ENCODE measurements at regions not wholly inside any gene's neighbourhood (a gene's known extent, or its start where the extent isn't known, plus 50 kb on each side); places are given as distances from the start of the nearest gene placed in this dataset.

GRCh38 chr5:126311766-126312165 lies 111.4 kb upstream of the GRAMD2B start:
- H3K4me1 ChIP-seq (ENCODE audit: control insufficient read depth, low read depth, low read length): no peaks in the 10 kb centered on the region
- peaks cover 77% of the 10 kb centered on the region for H3K27me3 ChIP-seq (ENCODE audit: control insufficient read depth, insufficient read depth, low read length)
- H3K36me3 ChIP-seq (ENCODE audit: control insufficient read depth, low read depth, low read length): no peaks in the 10 kb centered on the region
- no peak overlapping the region for H3K4me3 ChIP-seq (ENCODE audit: low read length)
- no peak overlapping the region for H3K27ac ChIP-seq (ENCODE audit: low read length)
- no peak overlapping the region for H3K9ac ChIP-seq (ENCODE audit: low read length)
- no peaks in the 10 kb centered on the region for H3K9me3 ChIP-seq (ENCODE audit: control insufficient read depth, low read depth, low read length)

GRCh38 chr5:126315341-126315740 lies 107.9 kb upstream of the GRAMD2B start:
- Histone ChIP-seq H3K27me3 (ENCODE audit: control insufficient read depth, insufficient read depth, low read length) (peaks cover 44% of the 10 kb centered on the region), H3K9me3 (ENCODE audit: control insufficient read depth, low read depth, low read length) (no peaks in the 10 kb centered on the region), H3K27ac (ENCODE audit: low read length) (no peak overlapping the region), H3K4me3 (ENCODE audit: low read length) (no peak overlapping the region), H3K36me3 (ENCODE audit: control insufficient read depth, low read depth, low read length) (no peaks in the 10 kb centered on the region), H3K4me1 (ENCODE audit: control insufficient read depth, low read depth, low read length) (no peaks in the 10 kb centered on the region), H3K9ac (ENCODE audit: low read length) (no peak overlapping the region)

DNA sequence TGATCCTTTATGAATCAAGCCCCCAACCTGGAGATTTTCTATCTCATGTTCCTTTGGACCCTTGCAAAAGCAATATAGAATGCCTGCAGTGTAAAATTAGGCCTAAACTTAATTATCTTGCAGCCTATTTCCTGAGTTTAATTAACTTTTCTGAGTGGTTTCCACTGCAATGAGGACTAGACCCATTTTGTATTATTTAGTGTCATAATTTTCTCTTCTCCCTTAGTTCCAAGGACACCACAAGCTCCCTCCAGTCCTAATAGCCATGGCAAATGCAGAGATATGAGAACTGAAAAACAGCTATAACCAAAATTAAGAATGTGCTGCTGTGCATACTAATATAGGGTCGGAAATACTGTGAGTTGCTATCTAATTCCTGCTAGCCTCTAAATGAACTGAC lies 90.9 kb upstream of the GRAMD2B start:
- Histone ChIP-seq H3K4me3 (ENCODE audit: low read length) (no peak overlapping the region), H3K9ac (ENCODE audit: low read length) (no peak overlapping the region), H3K27me3 (ENCODE audit: control insufficient read depth, insufficient read depth, low read length) (no peaks in the 10 kb centered on the region), H3K4me1 (ENCODE audit: control insufficient read depth, low read depth, low read length) (no peaks in the 10 kb centered on the region), H3K9me3 (ENCODE audit: control insufficient read depth, low read depth, low read length) (no peaks in the 10 kb centered on the region), H3K27ac (ENCODE audit: low read length) (no peak overlapping the region), H3K36me3 (ENCODE audit: control insufficient read depth, low read depth, low read length) (no peaks in the 10 kb centered on the region)

GRCh38 chr5:126334760-126335159 lies 88.4 kb upstream of the GRAMD2B start:
- Histone ChIP-seq H3K4me1 (ENCODE audit: control insufficient read depth, low read depth, low read length) (no peaks in the 10 kb centered on the region), H3K9me3 (ENCODE audit: control insufficient read depth, low read depth, low read length) (no peaks in the 10 kb centered on the region), H3K27ac (ENCODE audit: low read length) (no peak overlapping the region), H3K27me3 (ENCODE audit: control insufficient read depth, insufficient read depth, low read length) (no peaks in the 10 kb centered on the region), H3K36me3 (ENCODE audit: control insufficient read depth, low read depth, low read length) (no peaks in the 10 kb centered on the region), H3K9ac (ENCODE audit: low read length) (no peak overlapping the region), H3K4me3 (ENCODE audit: low read length) (no peak overlapping the region)

DNA sequence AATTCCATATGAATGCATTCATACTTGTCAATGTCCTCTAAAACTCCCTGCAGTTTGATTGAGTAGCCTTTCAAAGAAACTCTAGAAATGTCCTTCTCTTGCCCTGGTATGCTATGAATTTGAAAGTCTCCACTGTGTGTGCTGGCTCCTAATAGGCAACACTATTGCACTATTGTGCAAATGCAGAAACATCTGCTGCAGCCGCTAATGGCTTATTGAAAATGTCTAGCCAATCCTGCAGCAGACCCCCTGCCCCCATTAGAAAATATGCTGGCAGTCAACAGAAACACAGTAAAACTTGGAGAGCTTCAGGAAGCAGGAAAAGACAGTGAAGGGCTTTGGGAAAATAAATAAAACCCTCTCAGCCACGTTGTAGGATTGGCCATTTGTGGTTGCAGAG lies 87.3 kb upstream of the GRAMD2B start:
- H3K9ac ChIP-seq (ENCODE audit: low read length): no peak overlapping the region
- H3K9me3 ChIP-seq (ENCODE audit: control insufficient read depth, low read depth, low read length): no peaks in the 10 kb centered on the region
- no peaks in the 10 kb centered on the region for H3K4me1 ChIP-seq (ENCODE audit: control insufficient read depth, low read depth, low read length)
- H3K4me3 ChIP-seq (ENCODE audit: low read length): no peak overlapping the region
- no peaks in the 10 kb centered on the region for H3K36me3 ChIP-seq (ENCODE audit: control insufficient read depth, low read depth, low read length)
- H3K27me3 ChIP-seq (ENCODE audit: control insufficient read depth, insufficient read depth, low read length): no peaks in the 10 kb centered on the region
- no peak overlapping the region for H3K27ac ChIP-seq (ENCODE audit: low read length)

- Histone ChIP-seq H3K27ac (ENCODE audit: low read length) (no peak overlapping the region), H3K9ac (ENCODE audit: low read length) (no peak overlapping the region), H3K4me1 (ENCODE audit: control insufficient read depth, low read depth, low read length) (no peaks in the 10 kb centered on the region), H3K4me3 (ENCODE audit: low read length) (no peak overlapping the region), H3K27me3 (ENCODE audit: control insufficient read depth, insufficient read depth, low read length) (no peaks in the 10 kb centered on the region), H3K9me3 (ENCODE audit: control insufficient read depth, low read depth, low read length) (no peaks in the 10 kb centered on the region), H3K36me3 (ENCODE audit: control insufficient read depth, low read depth, low read length) (no peaks in the 10 kb centered on the region)
Observed at GRCh38 chr5:126338635-126339034, 84.6 kb upstream of the GRAMD2B start.

DNA sequence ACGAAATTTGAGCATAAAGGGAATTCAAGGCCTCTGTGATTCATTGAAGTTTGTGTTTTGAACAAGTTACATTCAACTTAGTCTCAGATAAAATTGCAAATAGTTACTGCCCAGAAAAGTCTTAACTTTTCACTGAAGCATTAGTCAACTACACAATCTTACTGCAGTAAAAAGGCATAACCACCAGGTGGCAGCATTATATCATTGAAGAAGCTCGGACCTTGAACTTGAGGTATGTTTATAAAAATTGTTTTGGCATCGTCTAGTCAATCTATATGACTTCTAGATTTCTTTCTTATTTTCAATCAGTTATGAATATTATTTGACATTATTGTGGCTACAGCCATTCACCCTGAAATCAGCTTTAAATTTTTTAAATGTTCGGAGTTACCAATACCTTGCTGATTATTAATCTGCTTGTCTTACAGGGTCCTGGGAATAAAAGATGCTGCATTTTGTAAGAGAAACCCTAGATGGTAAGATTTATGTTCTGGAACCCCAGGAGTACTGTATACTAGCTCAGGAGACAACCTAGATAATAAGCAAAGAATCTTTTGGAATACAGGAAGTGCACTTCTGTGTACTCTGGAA lies 83.9 kb upstream of the GRAMD2B start:
- Histone ChIP-seq H3K4me3 (ENCODE audit: low read length) (no peak overlapping the region), H3K36me3 (ENCODE audit: control insufficient read depth, low read depth, low read length) (no peaks in the 10 kb centered on the region), H3K9me3 (ENCODE audit: control insufficient read depth, low read depth, low read length) (no peaks in the 10 kb centered on the region), H3K9ac (ENCODE audit: low read length) (no peak overlapping the region), H3K4me1 (ENCODE audit: control insufficient read depth, low read depth, low read length) (no peaks in the 10 kb centered on the region), H3K27ac (ENCODE audit: low read length) (no peak overlapping the region), H3K27me3 (ENCODE audit: control insufficient read depth, insufficient read depth, low read length) (no peaks in the 10 kb centered on the region)

- no peak overlapping the region for H3K4me3 ChIP-seq (ENCODE audit: low read length)
- H3K27ac ChIP-seq (ENCODE audit: low read length): no peak overlapping the region
- H3K36me3 ChIP-seq (ENCODE audit: control insufficient read depth, low read depth, low read length): no peaks in the 10 kb centered on the region
- no peaks in the 10 kb centered on the region for H3K9me3 ChIP-seq (ENCODE audit: control insufficient read depth, low read depth, low read length)
- no peak overlapping the region for H3K9ac ChIP-seq (ENCODE audit: low read length)
- H3K4me1 ChIP-seq (ENCODE audit: control insufficient read depth, low read depth, low read length): no peaks in the 10 kb centered on the region
- H3K27me3 ChIP-seq (ENCODE audit: control insufficient read depth, insufficient read depth, low read length): no peaks in the 10 kb centered on the region
Observed at GRCh38 chr5:126341906-126342630, 81.1 kb upstream of the GRAMD2B start.

DNA sequence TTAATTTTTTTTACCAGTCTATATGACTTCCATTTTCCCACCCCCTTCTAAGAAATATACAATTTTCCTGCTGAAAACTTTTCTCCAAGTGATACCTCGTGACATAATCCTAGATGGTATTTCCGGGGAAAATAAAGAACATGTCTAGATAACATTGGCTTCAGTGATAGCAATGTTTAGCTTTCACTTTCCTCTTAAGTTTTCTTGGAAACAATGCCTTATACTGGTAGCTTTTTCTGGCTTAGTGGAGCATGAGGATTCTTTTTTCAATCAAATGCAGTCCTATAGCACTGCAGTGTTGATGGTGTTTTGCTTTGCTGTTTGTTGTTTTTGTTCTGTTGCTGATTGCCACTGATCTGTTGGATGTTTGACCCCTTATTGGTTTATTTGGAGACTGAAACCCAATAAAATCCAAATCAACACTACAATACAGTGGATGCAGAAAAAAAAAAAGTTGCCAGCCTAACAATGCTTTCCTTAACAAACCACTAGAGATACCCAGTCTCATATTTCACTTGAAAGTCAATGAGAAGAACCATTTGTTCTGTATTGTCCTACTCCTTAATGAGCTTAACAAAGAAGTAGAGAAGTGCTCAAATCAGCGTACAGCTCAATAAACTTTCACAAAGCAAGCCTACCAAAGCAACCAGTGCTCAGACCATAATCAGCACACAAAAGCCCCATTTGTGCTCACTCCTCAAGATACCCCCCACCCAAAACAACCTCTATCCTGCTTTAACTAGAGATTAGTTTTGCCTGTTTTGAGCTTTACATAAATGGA lies 74.2 kb upstream of the GRAMD2B start:
- no peaks in the 10 kb centered on the region for H3K27me3 ChIP-seq (ENCODE audit: control insufficient read depth, insufficient read depth, low read length)
- H3K9ac ChIP-seq (ENCODE audit: low read length): no peak overlapping the region
- peaks cover 20% of the 10 kb centered on the region for H3K4me1 ChIP-seq (ENCODE audit: control insufficient read depth, low read depth, low read length)

GRCh38 chr5:126351153-126351552 lies 72.1 kb upstream of the GRAMD2B start:
- H3K9me3 ChIP-seq (ENCODE audit: control insufficient read depth, low read depth, low read length): no peaks in the 10 kb centered on the region
- H3K27me3 ChIP-seq (ENCODE audit: control insufficient read depth, insufficient read depth, low read length): no peaks in the 10 kb centered on the region
- H3K4me3 ChIP-seq (ENCODE audit: low read length): no peak overlapping the region
- H3K9ac ChIP-seq (ENCODE audit: low read length): no peak overlapping the region
- H3K36me3 ChIP-seq (ENCODE audit: control insufficient read depth, low read depth, low read length): no peaks in the 10 kb centered on the region
- H3K4me1 ChIP-seq (ENCODE audit: control insufficient read depth, low read depth, low read length): peaks cover 20% of the 10 kb centered on the region
- no peak overlapping the region for H3K27ac ChIP-seq (ENCODE audit: low read length)

More for the DNA sequence above, 74.2 kb upstream of the GRAMD2B start:
- peak overlapping the region; percentile 21 for H3K4me3 ChIP-seq (ENCODE audit: low read length)
- no peaks in the 10 kb centered on the region for H3K9me3 ChIP-seq (ENCODE audit: control insufficient read depth, low read depth, low read length)
- peak overlapping the region; percentile 4 for H3K27ac ChIP-seq (ENCODE audit: low read length)
- H3K36me3 ChIP-seq (ENCODE audit: control insufficient read depth, low read depth, low read length): no peaks in the 10 kb centered on the region

GRCh38 chr5:126354012-126354857 lies 69.0 kb upstream of the GRAMD2B start:
- Histone ChIP-seq H3K27me3 (ENCODE audit: control insufficient read depth, insufficient read depth, low read length) (no peaks in the 10 kb centered on the region), H3K36me3 (ENCODE audit: control insufficient read depth, low read depth, low read length) (no peaks in the 10 kb centered on the region), H3K4me3 (ENCODE audit: low read length) (no peak overlapping the region), H3K9me3 (ENCODE audit: control insufficient read depth, low read depth, low read length) (no peaks in the 10 kb centered on the region), H3K27ac (ENCODE audit: low read length) (no peak overlapping the region), H3K4me1 (ENCODE audit: control insufficient read depth, low read depth, low read length) (peaks cover 8% of the 10 kb centered on the region), H3K9ac (ENCODE audit: low read length) (no peak overlapping the region)

All from iPS-18a (cell line).